GM23338 (cell line): ENCODE measurements at regions not wholly inside any gene's neighbourhood (a gene's known extent, or its start where the extent isn't known, plus 50 kb on each side); places are given as distances from the start of the nearest gene placed in this dataset.

Source experiments
- CREB1 ChIP-seq: fragments of 250-450 bp; sonication (Bioruptor Pico); IDR thresholded peaks from 2 replicates; pipeline ENCODE4 v1.5.0; 2020; ENCODE audit warnings: low read depth, mild to moderate bottlenecking, moderate library complexity
- ETS1 ChIP-seq: IDR thresholded peaks from 2 replicates; pipeline ENCODE4 v1.6.1; 2016; ENCODE audit warnings: antibody characterized with exemption
- EZH2 ChIP-seq: fragments of 200-600 bp; sonication (generic); IDR thresholded peaks from one replicate; pipeline ENCODE4 v1.8.0; 2017; ENCODE audit warnings: antibody characterized with exemption, mild to moderate bottlenecking, low read depth; ENCODE audit not compliant: unreplicated experiment
- EZH2phosphoT487 ChIP-seq: fragments of 200-600 bp; sonication (generic); IDR thresholded peaks from one replicate; pipeline ENCODE4 v1.8.1; 2018; ENCODE audit warnings: antibody characterized with exemption; ENCODE audit not compliant: unreplicated experiment
- JUNB ChIP-seq: IDR thresholded peaks from one replicate; pipeline ENCODE4 v1.6.1; 2016; ENCODE audit warnings: antibody characterized with exemption; ENCODE audit not compliant: unreplicated experiment
- NANOG ChIP-seq: IDR thresholded peaks from 2 replicates; pipeline ENCODE4 v1.6.1; 2016; ENCODE audit warnings: antibody characterized with exemption, borderline replicate concordance
- POLR2AphosphoS5 ChIP-seq: IDR thresholded peaks from 2 replicates; pipeline ENCODE4 v1.6.1; 2016; ENCODE audit warnings: antibody characterized with exemption, low read depth
- REST ChIP-seq: IDR thresholded peaks from one replicate; pipeline ENCODE4 v1.6.1; 2018; ENCODE audit warnings: antibody characterized with exemption; ENCODE audit not compliant: unreplicated experiment
- STAT1 ChIP-seq: IDR thresholded peaks from one replicate; pipeline ENCODE4 v1.6.1; 2016; ENCODE audit warnings: antibody characterized with exemption; ENCODE audit not compliant: unreplicated experiment
- ZNF114 ChIP-seq: fragments of 250-450 bp; sonication (Bioruptor Pico); IDR thresholded peaks from 2 replicates; pipeline ENCODE4 v1.5.0; 2020; ENCODE audit warnings: mild to moderate bottlenecking, moderate library complexity
- ZNF331 ChIP-seq: fragments of 250-450 bp; sonication (Bioruptor Pico); IDR thresholded peaks from 2 replicates; pipeline ENCODE4 v1.5.0; 2020; ENCODE audit warnings: low read depth, mild to moderate bottlenecking, moderate library complexity
- TF ChIP-seq, protein P1 (sequence below), 2 experiments: fragments of 200-600 bp in 1 of 2; sonication (generic) in 1 of 2; conservative IDR thresholded peaks; 2 replicates each; pipeline versions ENCODE4 v1.5.1 to v1.6.1; 2016 to 2017; ENCODE audit warnings: antibody characterized with exemption in 2 of 2, low read depth in 2 of 2, mild to moderate bottlenecking in 2 of 2, moderate library complexity in 1 of 2
- TF ChIP-seq, protein P2 (sequence below): fragments of 250-450 bp; sonication (Bioruptor Pico); IDR thresholded peaks from 2 replicates; pipeline ENCODE4 v1.5.0; 2020; ENCODE audit warnings: mild to moderate bottlenecking, moderate library complexity

GRCh38 chr12:42021469-42021868, 123.2 kb downstream of the GXYLT1 start:
- TF ChIP-seq REST: no peak
- TF ChIP-seq, protein P1, sequence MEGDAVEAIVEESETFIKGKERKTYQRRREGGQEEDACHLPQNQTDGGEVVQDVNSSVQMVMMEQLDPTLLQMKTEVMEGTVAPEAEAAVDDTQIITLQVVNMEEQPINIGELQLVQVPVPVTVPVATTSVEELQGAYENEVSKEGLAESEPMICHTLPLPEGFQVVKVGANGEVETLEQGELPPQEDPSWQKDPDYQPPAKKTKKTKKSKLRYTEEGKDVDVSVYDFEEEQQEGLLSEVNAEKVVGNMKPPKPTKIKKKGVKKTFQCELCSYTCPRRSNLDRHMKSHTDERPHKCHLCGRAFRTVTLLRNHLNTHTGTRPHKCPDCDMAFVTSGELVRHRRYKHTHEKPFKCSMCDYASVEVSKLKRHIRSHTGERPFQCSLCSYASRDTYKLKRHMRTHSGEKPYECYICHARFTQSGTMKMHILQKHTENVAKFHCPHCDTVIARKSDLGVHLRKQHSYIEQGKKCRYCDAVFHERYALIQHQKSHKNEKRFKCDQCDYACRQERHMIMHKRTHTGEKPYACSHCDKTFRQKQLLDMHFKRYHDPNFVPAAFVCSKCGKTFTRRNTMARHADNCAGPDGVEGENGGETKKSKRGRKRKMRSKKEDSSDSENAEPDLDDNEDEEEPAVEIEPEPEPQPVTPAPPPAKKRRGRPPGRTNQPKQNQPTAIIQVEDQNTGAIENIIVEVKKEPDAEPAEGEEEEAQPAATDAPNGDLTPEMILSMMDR (conservative IDR thresholded peaks at IDR 0.05; ENCODE audit: low read depth in 2 of 2): no peak
- no peak for TF ChIP-seq EZH2phosphoT487
- TF ChIP-seq EZH2: no peak
- no peak for TF ChIP-seq ZNF114 (CRISPR knock-in tag)
- TF ChIP-seq POLR2AphosphoS5: no peak
- TF ChIP-seq NANOG: no peak
- no peak for TF ChIP-seq ETS1
- no peak for TF ChIP-seq ZNF331 (CRISPR knock-in tag)
- TF ChIP-seq CREB1 (CRISPR knock-in tag): no peak
- no peak for TF ChIP-seq JUNB
- no peak for TF ChIP-seq STAT1
- TF ChIP-seq, protein P2, sequence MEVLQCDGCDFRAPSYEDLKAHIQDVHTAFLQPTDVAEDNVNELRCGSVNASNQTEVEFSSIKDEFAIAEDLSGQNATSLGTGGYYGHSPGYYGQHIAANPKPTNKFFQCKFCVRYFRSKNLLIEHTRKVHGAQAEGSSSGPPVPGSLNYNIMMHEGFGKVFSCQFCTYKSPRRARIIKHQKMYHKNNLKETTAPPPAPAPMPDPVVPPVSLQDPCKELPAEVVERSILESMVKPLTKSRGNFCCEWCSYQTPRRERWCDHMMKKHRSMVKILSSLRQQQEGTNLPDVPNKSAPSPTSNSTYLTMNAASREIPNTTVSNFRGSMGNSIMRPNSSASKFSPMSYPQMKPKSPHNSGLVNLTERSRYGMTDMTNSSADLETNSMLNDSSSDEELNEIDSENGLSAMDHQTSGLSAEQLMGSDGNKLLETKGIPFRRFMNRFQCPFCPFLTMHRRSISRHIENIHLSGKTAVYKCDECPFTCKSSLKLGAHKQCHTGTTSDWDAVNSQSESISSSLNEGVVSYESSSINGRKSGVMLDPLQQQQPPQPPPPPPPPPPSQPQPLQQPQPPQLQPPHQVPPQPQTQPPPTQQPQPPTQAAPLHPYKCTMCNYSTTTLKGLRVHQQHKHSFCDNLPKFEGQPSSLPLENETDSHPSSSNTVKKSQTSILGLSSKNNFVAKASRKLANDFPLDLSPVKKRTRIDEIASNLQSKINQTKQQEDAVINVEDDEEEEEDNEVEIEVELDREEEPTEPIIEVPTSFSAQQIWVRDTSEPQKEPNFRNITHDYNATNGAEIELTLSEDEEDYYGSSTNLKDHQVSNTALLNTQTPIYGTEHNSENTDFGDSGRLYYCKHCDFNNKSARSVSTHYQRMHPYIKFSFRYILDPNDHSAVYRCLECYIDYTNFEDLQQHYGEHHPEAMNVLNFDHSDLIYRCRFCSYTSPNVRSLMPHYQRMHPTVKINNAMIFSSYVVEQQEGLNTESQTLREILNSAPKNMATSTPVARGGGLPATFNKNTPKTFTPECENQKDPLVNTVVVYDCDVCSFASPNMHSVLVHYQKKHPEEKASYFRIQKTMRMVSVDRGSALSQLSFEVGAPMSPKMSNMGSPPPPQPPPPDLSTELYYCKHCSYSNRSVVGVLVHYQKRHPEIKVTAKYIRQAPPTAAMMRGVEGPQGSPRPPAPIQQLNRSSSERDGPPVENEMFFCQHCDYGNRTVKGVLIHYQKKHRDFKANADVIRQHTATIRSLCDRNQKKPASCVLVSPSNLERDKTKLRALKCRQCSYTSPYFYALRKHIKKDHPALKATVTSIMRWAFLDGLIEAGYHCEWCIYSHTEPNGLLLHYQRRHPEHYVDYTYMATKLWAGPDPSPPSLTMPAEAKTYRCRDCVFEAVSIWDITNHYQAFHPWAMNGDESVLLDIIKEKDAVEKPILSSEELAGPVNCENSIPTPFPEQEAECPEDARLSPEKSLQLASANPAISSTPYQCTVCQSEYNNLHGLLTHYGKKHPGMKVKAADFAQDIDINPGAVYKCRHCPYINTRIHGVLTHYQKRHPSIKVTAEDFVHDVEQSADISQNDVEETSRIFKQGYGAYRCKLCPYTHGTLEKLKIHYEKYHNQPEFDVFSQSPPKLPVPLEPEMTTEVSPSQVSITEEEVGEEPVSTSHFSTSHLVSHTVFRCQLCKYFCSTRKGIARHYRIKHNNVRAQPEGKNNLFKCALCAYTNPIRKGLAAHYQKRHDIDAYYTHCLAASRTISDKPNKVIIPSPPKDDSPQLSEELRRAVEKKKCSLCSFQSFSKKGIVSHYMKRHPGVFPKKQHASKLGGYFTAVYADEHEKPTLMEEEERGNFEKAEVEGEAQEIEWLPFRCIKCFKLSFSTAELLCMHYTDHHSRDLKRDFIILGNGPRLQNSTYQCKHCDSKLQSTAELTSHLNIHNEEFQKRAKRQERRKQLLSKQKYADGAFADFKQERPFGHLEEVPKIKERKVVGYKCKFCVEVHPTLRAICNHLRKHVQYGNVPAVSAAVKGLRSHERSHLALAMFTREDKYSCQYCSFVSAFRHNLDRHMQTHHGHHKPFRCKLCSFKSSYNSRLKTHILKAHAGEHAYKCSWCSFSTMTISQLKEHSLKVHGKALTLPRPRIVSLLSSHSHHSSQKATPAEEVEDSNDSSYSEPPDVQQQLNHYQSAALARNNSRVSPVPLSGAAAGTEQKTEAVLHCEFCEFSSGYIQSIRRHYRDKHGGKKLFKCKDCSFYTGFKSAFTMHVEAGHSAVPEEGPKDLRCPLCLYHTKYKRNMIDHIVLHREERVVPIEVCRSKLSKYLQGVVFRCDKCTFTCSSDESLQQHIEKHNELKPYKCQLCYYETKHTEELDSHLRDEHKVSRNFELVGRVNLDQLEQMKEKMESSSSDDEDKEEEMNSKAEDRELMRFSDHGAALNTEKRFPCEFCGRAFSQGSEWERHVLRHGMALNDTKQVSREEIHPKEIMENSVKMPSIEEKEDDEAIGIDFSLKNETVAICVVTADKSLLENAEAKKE: no peak
